CD4-positive, alpha-beta T cell (primary cell): ENCODE measurements at regions not wholly inside any gene's neighbourhood (a gene's known extent, or its start where the extent isn't known, plus 50 kb on each side); places are given as distances from the start of the nearest gene placed in this dataset.
A peak's percentile ranks its signal among the peaks of the same experiment; 100 is the strongest.

ENCODE experiments used
- ATAC-seq: fragments of 200-7000 bp; cut with Tn5 transposase; one replicate; pipeline ENCODE4 v1.10.0; 2022; ENCODE audit warnings: mild to moderate bottlenecking; ENCODE audit not compliant: poor library complexity
- CTCF ChIA-PET: fragments of 350-600 bp; sonication (Branson Sonifier 250); formaldehyde crosslinking; loops from one replicate; lab custom pipeline; 2021; ENCODE audit warnings: antibody characterized with exemption, inconsistent platforms; lab: Charles Lee
- POLR2A ChIA-PET: fragments of 350-600 bp; sonication (Branson Sonifier 250); formaldehyde crosslinking; loops from one replicate; lab custom pipeline; 2021; ENCODE audit warnings: antibody characterized with exemption, inconsistent platforms; lab: Charles Lee
- DNase-seq, 14 experiments: peaks; one replicate each; pipeline ENCODE4 v3.0.0-alpha.2; 2013 to 2020; ENCODE audit warnings: mixed read lengths in 2 of 14
- H3K27ac ChIP-seq, 2 donors: one replicate each; pipeline versions ENCODE4 v1.5.1 to v1.7.0; 2013; ENCODE audit warnings: low read length in 2 of 2, low read depth in 1 of 2, mild to moderate bottlenecking in 1 of 2
- H3K27me3 ChIP-seq, 2 experiments: 1 replicate in 1 of 2; 2 replicates in 1 of 2; pipeline versions ENCODE4 v1.6.1 to v1.7.0; 2013; ENCODE audit warnings: low read length in 2 of 2, control low read depth in 1 of 2, mild to moderate bottlenecking in 1 of 2, moderate library complexity in 1 of 2; ENCODE audit not compliant: insufficient read depth in 2 of 2, control insufficient read depth in 1 of 2
- H3K36me3 ChIP-seq: one replicate; pipeline ENCODE4 v1.6.1; 2013; ENCODE audit warnings: low read length, control low read depth; ENCODE audit not compliant: insufficient read depth
- H3K4me1 ChIP-seq: one replicate; pipeline ENCODE4 v1.6.1; 2013; ENCODE audit warnings: low read length, control low read depth; ENCODE audit not compliant: insufficient read depth
- H3K4me3 ChIP-seq: one replicate; pipeline ENCODE4 v1.5.1; 2013; ENCODE audit warnings: mild to moderate bottlenecking, low read length, moderate library complexity
- H3K9me3 ChIP-seq, 2 experiments: 1 replicate in 1 of 2; 2 replicates in 1 of 2; pipeline versions ENCODE4 v1.6.1 to v1.7.0; 2013; ENCODE audit warnings: low read length in 2 of 2, mild to moderate bottlenecking in 2 of 2, control low read depth in 1 of 2, moderate library complexity in 1 of 2; ENCODE audit not compliant: control insufficient read depth in 1 of 2, insufficient read depth in 1 of 2
- H3K27ac Mint-ChIP-seq: one replicate; pipeline ENCODE4 v1.8.0; 2020; ENCODE audit warnings: mixed read lengths
- H3K27me3 Mint-ChIP-seq: one replicate; pipeline ENCODE4 v1.8.0; 2021; ENCODE audit warnings: mixed read lengths
- H3K36me3 Mint-ChIP-seq: one replicate; pipeline ENCODE4 v1.8.0; 2021; ENCODE audit warnings: low read depth, mixed read lengths
- H3K4me1 Mint-ChIP-seq: one replicate; pipeline ENCODE4 v1.8.0; 2021; ENCODE audit warnings: low read depth, mixed read lengths
- H3K4me3 Mint-ChIP-seq: one replicate; pipeline ENCODE4 v1.8.0; 2020; ENCODE audit warnings: mild to moderate bottlenecking, mixed read lengths
- H3K9me3 Mint-ChIP-seq: one replicate; pipeline ENCODE4 v1.8.0; 2020; ENCODE audit warnings: mixed read lengths
- CTCF ChIP-seq: fragments of 200-600 bp; IDR thresholded peaks from one replicate; pipeline ENCODE4 v1.8.0; 2022; ENCODE audit warnings: antibody characterized with exemption, mild to moderate bottlenecking
- intact Hi-C, 2 experiments: fragments of 100-400 bp; cut with DNase I in 1 of 2; cut with micrococcal nuclease in 1 of 2; formaldehyde crosslinking; loops; one replicate each; pipeline versions ENCODE4 v1.15.1 to v1.9.0; 2023 to 2025; cut with DNase I, micrococcal nuclease

DNA sequence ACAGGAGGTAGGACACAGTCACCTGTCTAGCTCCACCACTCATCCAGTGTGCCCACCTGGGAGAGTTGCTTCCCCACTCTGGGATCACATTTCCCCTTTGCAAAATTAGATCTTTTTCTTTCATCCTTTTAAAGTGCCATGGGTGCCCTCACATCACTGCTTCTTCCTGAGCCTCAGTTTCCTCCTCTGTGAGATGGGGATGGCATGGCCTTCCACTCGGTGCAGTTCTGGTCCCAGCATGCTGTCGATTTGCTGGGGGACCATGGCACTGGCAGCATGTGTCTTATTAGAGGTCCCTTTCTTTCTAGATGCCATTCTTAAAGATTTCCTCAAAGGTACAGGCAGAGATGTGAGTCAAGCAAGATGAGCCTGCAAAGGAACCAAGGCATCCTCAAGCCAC, 158.3 kb upstream of the ZMIZ1 start:
- Mint-ChIP-seq H3K4me1 (no peaks in the 10 kb centered on the region), H3K9me3 (no peaks in the 10 kb centered on the region), H3K36me3 (no peaks in the 10 kb centered on the region), H3K4me3 (no peak overlapping the region), H3K27me3 (no peaks in the 10 kb centered on the region), H3K27ac (no peak overlapping the region)
- Histone ChIP-seq H3K4me3 (no peak overlapping the region), H3K36me3 (no peaks in the 10 kb centered on the region), H3K4me1 (no peaks in the 10 kb centered on the region), H3K9me3 (no peaks in the 10 kb centered on the region), H3K27me3 (peaks cover 0 to 2% of the 10 kb centered on the region in 2 experiments), H3K27ac (no peak overlapping the region)
- CTCF ChIA-PET = no interaction called here
- POLR2A ChIA-PET = no interaction called here
- intact Hi-C loops = no loop called here
- ATAC-seq (no peak), DNase-seq (peak in 1 of 14 experiments; percentile 1)
- no peak for TF ChIP-seq CTCF

DNA sequence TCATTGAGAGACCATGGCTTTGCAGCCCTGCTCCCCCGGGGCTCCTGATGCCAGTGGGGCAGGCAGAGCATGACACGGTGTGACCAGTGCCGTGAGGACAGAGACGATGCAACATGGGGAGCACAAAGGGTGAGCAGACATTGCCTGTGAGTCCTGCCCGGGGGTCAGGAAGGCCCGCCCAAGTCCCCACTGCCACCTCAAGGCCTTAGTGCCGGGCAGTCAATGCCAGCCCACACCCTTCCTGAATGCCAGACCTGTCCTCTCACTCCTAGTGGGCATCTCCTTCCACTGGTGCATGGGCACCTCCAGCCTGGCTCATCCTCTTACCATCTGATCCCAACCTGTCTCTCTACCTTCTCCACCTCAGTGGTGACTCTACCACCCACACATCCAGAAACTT, 157.9 kb upstream of the ZMIZ1 start:
- DNase-seq = no peak
- no peak for TF ChIP-seq CTCF
- H3K4me1 Mint-ChIP-seq = no peaks in the 10 kb centered on the region
- ChIA-PET POLR2A (no interaction called here), CTCF (no interaction called here)
- H3K27me3 Mint-ChIP-seq = no peaks in the 10 kb centered on the region
- no peak overlapping the region for H3K4me3 ChIP-seq
- no peak for ATAC-seq
- no peaks in the 10 kb centered on the region for H3K4me1 ChIP-seq
- no peaks in the 10 kb centered on the region for H3K9me3 Mint-ChIP-seq
- no peak overlapping the region for H3K27ac Mint-ChIP-seq
- H3K27ac ChIP-seq = no peak overlapping the region
- intact Hi-C loops = no loop called here
- peaks cover 0 to 2% of the 10 kb centered on the region in 2 experiments for H3K27me3 ChIP-seq
- no peaks in the 10 kb centered on the region for H3K36me3 ChIP-seq
- H3K4me3 Mint-ChIP-seq = no peak overlapping the region
- no peaks in the 10 kb centered on the region for H3K9me3 ChIP-seq
- no peaks in the 10 kb centered on the region for H3K36me3 Mint-ChIP-seq

DNA sequence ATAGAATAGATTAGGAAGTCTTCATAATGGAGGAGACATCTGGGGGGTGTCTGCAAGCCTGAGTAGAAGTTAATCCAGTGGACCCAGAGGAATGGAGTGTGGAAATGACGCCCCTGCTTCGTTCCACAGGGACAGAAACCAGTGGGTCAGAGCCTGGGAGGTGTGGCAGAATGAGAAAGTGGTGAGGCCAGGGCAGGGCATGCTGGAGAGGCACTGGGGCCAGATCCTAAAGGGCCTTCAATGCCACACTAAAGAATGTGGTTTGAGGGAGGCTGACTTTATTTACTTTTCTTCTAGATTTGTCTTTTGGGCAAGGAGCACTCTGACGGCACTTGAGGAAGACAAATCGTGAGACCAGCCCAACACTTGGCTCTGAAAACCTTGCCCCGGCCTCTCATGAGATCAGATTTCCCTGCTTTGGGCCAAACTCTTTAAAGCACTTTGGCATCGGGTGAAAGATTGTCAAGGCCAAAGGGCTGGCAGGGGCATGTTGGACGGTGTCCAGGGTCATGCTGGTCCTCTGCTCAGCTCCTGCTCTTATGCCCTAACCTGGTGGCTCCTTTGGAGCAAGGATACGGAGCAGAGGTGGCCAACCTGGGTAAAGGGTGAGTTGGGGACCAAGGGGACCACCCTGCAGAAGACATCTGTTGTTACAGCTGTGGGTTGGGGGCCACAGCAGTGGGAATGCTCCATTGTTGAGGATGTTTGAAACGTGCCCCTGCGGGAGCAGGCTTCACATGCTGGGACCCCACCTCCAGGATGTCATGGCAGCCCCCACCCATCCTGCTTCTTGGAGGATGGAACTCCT, 157.0 kb upstream of the ZMIZ1 start:
- Histone ChIP-seq H3K27me3 (peaks cover 0 to 2% of the 10 kb centered on the region in 2 experiments), H3K27ac (no peak overlapping the region), H3K4me1 (no peaks in the 10 kb centered on the region), H3K9me3 (no peaks in the 10 kb centered on the region), H3K4me3 (no peak overlapping the region), H3K36me3 (no peaks in the 10 kb centered on the region)
- no peak overlapping the region for H3K4me3 Mint-ChIP-seq
- H3K9me3 Mint-ChIP-seq = no peaks in the 10 kb centered on the region
- ChIA-PET POLR2A (no interaction called here), CTCF (no interaction called here)
- H3K27me3 Mint-ChIP-seq = no peaks in the 10 kb centered on the region
- no peaks in the 10 kb centered on the region for H3K4me1 Mint-ChIP-seq
- intact Hi-C loops = no loop called here
- no peak overlapping the region for H3K27ac Mint-ChIP-seq
- no peak for ATAC-seq
- no peak for DNase-seq
- H3K36me3 Mint-ChIP-seq = no peaks in the 10 kb centered on the region
- no peak for TF ChIP-seq CTCF
